Neuronal stem cell (in vitro differentiated cells): ENCODE measurements at regions not wholly inside any gene's neighbourhood (a gene's known extent, or its start where the extent isn't known, plus 50 kb on each side); places are given as distances from the start of the nearest gene placed in this dataset.

Experiments
- DNase-seq: peaks from one replicate; pipeline ENCODE4 v3.0.0-alpha.2; 2013; ENCODE audit warnings: low spot score
- H2AFZ ChIP-seq: one replicate; pipeline ENCODE4 v1.6.1; 2013; ENCODE audit warnings: mild to moderate bottlenecking, low read length, inconsistent platforms
- H2AK5ac ChIP-seq: 2 replicates; pipeline ENCODE4 v1.6.1; 2013; ENCODE audit warnings: low read depth, mild to moderate bottlenecking, inconsistent platforms, low read length, moderate library complexity, mixed read lengths
- H2BK120ac ChIP-seq: 2 replicates; pipeline ENCODE4 v1.6.1; 2013; ENCODE audit warnings: low read depth, mild to moderate bottlenecking, inconsistent platforms, low read length, moderate library complexity, mixed read lengths
- H2BK12ac ChIP-seq: one replicate; pipeline ENCODE4 v1.6.1; 2013; ENCODE audit warnings: low read length, inconsistent platforms
- H2BK15ac ChIP-seq: 2 replicates; pipeline ENCODE4 v1.6.1; 2013; ENCODE audit warnings: mild to moderate bottlenecking, low read length, inconsistent platforms, mixed read lengths
- H2BK5ac ChIP-seq: one replicate; pipeline ENCODE4 v1.6.1; 2013; ENCODE audit warnings: inconsistent platforms, mild to moderate bottlenecking, low read length, moderate library complexity
- H3K14ac ChIP-seq: one replicate; pipeline ENCODE4 v1.6.1; 2013; ENCODE audit warnings: low read length, inconsistent platforms
- H3K18ac ChIP-seq: 2 replicates; pipeline ENCODE4 v1.6.1; 2013; ENCODE audit warnings: low read length, inconsistent platforms
- H3K23ac ChIP-seq: 2 replicates; pipeline ENCODE4 v1.6.1; 2013; ENCODE audit warnings: low read depth, mild to moderate bottlenecking, mixed read lengths, low read length, inconsistent platforms; ENCODE audit not compliant: poor library complexity
- H3K27ac ChIP-seq: replicated peaks from 3 replicates; pipeline ENCODE4 v1.5.1; 2013; ENCODE audit warnings: low read length, inconsistent platforms
- H3K27me3 ChIP-seq, 3 experiments: 2 replicates each; pipeline ENCODE4 v1.6.1; 2013; ENCODE audit warnings: low read length in 3 of 3, mild to moderate bottlenecking in 2 of 3, inconsistent platforms in 1 of 3, low read depth in 1 of 3, mixed read lengths in 1 of 3, moderate library complexity in 1 of 3; ENCODE audit not compliant: control insufficient read depth in 3 of 3, insufficient read depth in 3 of 3
- H3K36me3 ChIP-seq, 2 donors: replicated peaks in 1 of 2; 2 replicates each; pipeline ENCODE4 v1.6.1; 2013; ENCODE audit warnings: low read length in 2 of 2; ENCODE audit not compliant: control insufficient read depth in 2 of 2, insufficient read depth in 2 of 2
- H3K4ac ChIP-seq: 2 replicates; pipeline ENCODE4 v1.6.1; 2013; ENCODE audit warnings: inconsistent platforms, mild to moderate bottlenecking, low read length, moderate library complexity
- H3K4me1 ChIP-seq, 2 donors: 1 replicate in 1 of 2; 2 replicates in 1 of 2; pipeline ENCODE4 v1.6.1; 2013; ENCODE audit warnings: low read length in 2 of 2, low read depth in 1 of 2; ENCODE audit not compliant: control insufficient read depth in 2 of 2, insufficient read depth in 1 of 2
- H3K4me2 ChIP-seq: one replicate; pipeline ENCODE4 v1.6.1; 2013; ENCODE audit warnings: mild to moderate bottlenecking, low read length, inconsistent platforms; ENCODE audit not compliant: insufficient read depth, poor library complexity, severe bottlenecking
- H3K4me3 ChIP-seq, 2 donors: 2 replicates each; pipeline ENCODE4 v1.5.1; 2013; ENCODE audit warnings: low read length in 2 of 2, mild to moderate bottlenecking in 2 of 2, inconsistent platforms in 1 of 2, moderate library complexity in 1 of 2
- H3K79me1 ChIP-seq: one replicate; pipeline ENCODE4 v1.6.1; 2013; ENCODE audit warnings: low read depth, mild to moderate bottlenecking, inconsistent platforms, low read length, moderate library complexity
- H3K9ac ChIP-seq: one replicate; pipeline ENCODE4 v1.6.1; 2013; ENCODE audit warnings: mild to moderate bottlenecking, low read depth, low read length, inconsistent platforms; ENCODE audit not compliant: poor library complexity
- H3K9me3 ChIP-seq, 2 donors: replicated peaks in 1 of 2; 2 replicates each; pipeline versions ENCODE3 to v1.6.1; 2013; ENCODE audit warnings: low read length in 2 of 2, mild to moderate bottlenecking in 2 of 2, inconsistent platforms in 1 of 2, low read depth in 1 of 2, mixed read lengths in 1 of 2, moderate library complexity in 1 of 2; ENCODE audit not compliant: control insufficient read depth in 2 of 2, insufficient read depth in 1 of 2
- H4K8ac ChIP-seq: one replicate; pipeline ENCODE4 v1.6.1; 2013; ENCODE audit warnings: low read depth, mild to moderate bottlenecking, inconsistent platforms, low read length, moderate library complexity
- H4K91ac ChIP-seq: one replicate; pipeline ENCODE4 v1.6.1; 2013; ENCODE audit warnings: low read length, low read depth, mild to moderate bottlenecking, inconsistent platforms; ENCODE audit not compliant: poor library complexity
- WGBS, 2 donors: extraction: QIAGEN DNeasy Blood & Tissue Kit; methylation state at CpG; one replicate each; pipeline ENCODE4 v1.1.7; 2013; ENCODE audit warnings: missing lambda C conversion rate in 2 of 2, mixed read lengths in 1 of 2; ENCODE audit not compliant: insufficient read length in 2 of 2, insufficient replicate concordance in 1 of 2; ENCODE audit errors: extremely low coverage in 2 of 2; 5-methylcytosine and 5-hydroxymethylcytosine counted together

GRCh38 chr21:35414056-35414455 lies 365.0 kb upstream of the RUNX1 start:
- Histone ChIP-seq H3K27me3 (no peaks in the 10 kb centered on the region), H2AK5ac (no peak overlapping the region), H3K4ac (no peak overlapping the region), H3K4me1 (peaks cover 0 to 3% of the 10 kb centered on the region in 2 donors), H3K9me3 (no peaks in the 10 kb centered on the region), H3K14ac (no peak overlapping the region), H3K23ac (no peak overlapping the region), H2BK15ac (no peak overlapping the region), H3K4me3 (no peak overlapping the region), H3K36me3 (no peaks in the 10 kb centered on the region), H4K8ac (no peak overlapping the region), H3K9ac (no peak overlapping the region), H3K27ac (no peak overlapping the region), H3K18ac (no peak overlapping the region), H3K4me2 (no peak overlapping the region), H4K91ac (no peak overlapping the region), H2AFZ (no peak overlapping the region), H2BK120ac (no peak overlapping the region), H3K79me1 (no peaks in the 10 kb centered on the region), H2BK5ac (no peak overlapping the region), H2BK12ac (no peak overlapping the region)
- DNase-seq: no peak
- no CpG with 5 or more reads among the region's 3 CpGs for WGBS, 2 donors

GRCh38 chr21:35412231-35412630 lies 363.1 kb upstream of the RUNX1 start:
- Histone ChIP-seq H2AK5ac (no peak overlapping the region), H4K91ac (no peak overlapping the region), H3K4me1 (peaks cover 0 to 4% of the 10 kb centered on the region in 2 donors), H3K14ac (no peak overlapping the region), H3K23ac (no peak overlapping the region), H3K9me3 (no peaks in the 10 kb centered on the region), H2AFZ (no peak overlapping the region), H3K27me3 (no peaks in the 10 kb centered on the region), H3K36me3 (no peaks in the 10 kb centered on the region), H2BK15ac (peak overlapping the region; percentile 20), H3K4ac (no peak overlapping the region), H2BK5ac (no peak overlapping the region), H3K79me1 (no peaks in the 10 kb centered on the region), H4K8ac (no peak overlapping the region), H3K4me3 (no peak overlapping the region), H3K9ac (no peak overlapping the region), H2BK120ac (no peak overlapping the region), H3K18ac (no peak overlapping the region), H3K27ac (no peak overlapping the region), H2BK12ac (no peak overlapping the region), H3K4me2 (no peak overlapping the region)
- no peak for DNase-seq
- WGBS, 2 donors: no CpG with 5 or more reads among the region's 3 CpGs

- H3K36me3 ChIP-seq: no peaks in the 10 kb centered on the region
- no peak overlapping the region for H3K4me3 ChIP-seq
- H2AFZ ChIP-seq: no peak overlapping the region
- no peak for DNase-seq
- no peak overlapping the region for H4K91ac ChIP-seq
- H3K4me2 ChIP-seq: no peak overlapping the region
- H2BK15ac ChIP-seq: no peak overlapping the region
- no peak overlapping the region for H3K18ac ChIP-seq
- no peak overlapping the region for H2BK5ac ChIP-seq
- H2BK12ac ChIP-seq: no peak overlapping the region
- no peak overlapping the region for H3K23ac ChIP-seq
- no peak overlapping the region for H4K8ac ChIP-seq
- H3K4ac ChIP-seq: no peak overlapping the region
- H3K27me3 ChIP-seq: no peaks in the 10 kb centered on the region
- H3K27ac ChIP-seq: no peak overlapping the region
- H3K9me3 ChIP-seq: no peaks in the 10 kb centered on the region
- H3K79me1 ChIP-seq: no peaks in the 10 kb centered on the region
- no peak overlapping the region for H2BK120ac ChIP-seq
- H3K9ac ChIP-seq: no peak overlapping the region
- H3K4me1 ChIP-seq: peaks cover 0 to 4% of the 10 kb centered on the region in 2 donors
- H2AK5ac ChIP-seq: no peak overlapping the region
- no peak overlapping the region for H3K14ac ChIP-seq
- no CpG with 5 or more reads among the region's 11 CpGs for WGBS, 2 donors
Observed at GRCh38 chr21:35411434-35411833, 362.3 kb upstream of the RUNX1 start.

- Histone ChIP-seq H3K79me1 (no peaks in the 10 kb centered on the region), H3K36me3 (no peaks in the 10 kb centered on the region), H2BK15ac (no peak overlapping the region), H3K9me3 (no peaks in the 10 kb centered on the region), H2BK120ac (no peak overlapping the region), H3K4ac (no peak overlapping the region), H3K4me3 (no peak overlapping the region), H3K9ac (no peak overlapping the region), H3K4me2 (no peak overlapping the region), H4K91ac (no peak overlapping the region), H3K27me3 (no peaks in the 10 kb centered on the region), H2BK12ac (no peak overlapping the region), H3K23ac (no peak overlapping the region), H4K8ac (no peak overlapping the region), H3K4me1 (peaks cover 0 to 4% of the 10 kb centered on the region in 2 donors), H2BK5ac (no peak overlapping the region), H2AFZ (no peak overlapping the region), H3K14ac (no peak overlapping the region), H3K18ac (no peak overlapping the region), H3K27ac (no peak overlapping the region), H2AK5ac (no peak overlapping the region)
- DNase-seq: no peak
- no CpG with 5 or more reads among the region's 1 CpG for WGBS, 2 donors
Observed at GRCh38 chr21:35410656-35411055, 361.6 kb upstream of the RUNX1 start.
